GM18868 (cell line): ENCODE measurements at regions not wholly inside any gene's neighbourhood (a gene's known extent, or its start where the extent isn't known, plus 50 kb on each side); places are given as distances from the start of the nearest gene placed in this dataset.
"Not testable (repeated sequence)": the region's sequence is repeated elsewhere in the genome, so short reads cannot be mapped to it uniquely, and the experiment has no call there.

Source experiments
- ATAC-seq: cut with Tn5 transposase; IDR thresholded peaks from one replicate; pipeline ENCODE4 v1.9.1; 2021; ENCODE audit warnings: mild to moderate bottlenecking, moderate library complexity; ENCODE audit not compliant: unreplicated experiment

GRCh38 chr20:12857643-12858042 lies 151.1 kb upstream of the SPTLC3 start:
- not testable (repeated sequence) for ATAC-seq

DNA sequence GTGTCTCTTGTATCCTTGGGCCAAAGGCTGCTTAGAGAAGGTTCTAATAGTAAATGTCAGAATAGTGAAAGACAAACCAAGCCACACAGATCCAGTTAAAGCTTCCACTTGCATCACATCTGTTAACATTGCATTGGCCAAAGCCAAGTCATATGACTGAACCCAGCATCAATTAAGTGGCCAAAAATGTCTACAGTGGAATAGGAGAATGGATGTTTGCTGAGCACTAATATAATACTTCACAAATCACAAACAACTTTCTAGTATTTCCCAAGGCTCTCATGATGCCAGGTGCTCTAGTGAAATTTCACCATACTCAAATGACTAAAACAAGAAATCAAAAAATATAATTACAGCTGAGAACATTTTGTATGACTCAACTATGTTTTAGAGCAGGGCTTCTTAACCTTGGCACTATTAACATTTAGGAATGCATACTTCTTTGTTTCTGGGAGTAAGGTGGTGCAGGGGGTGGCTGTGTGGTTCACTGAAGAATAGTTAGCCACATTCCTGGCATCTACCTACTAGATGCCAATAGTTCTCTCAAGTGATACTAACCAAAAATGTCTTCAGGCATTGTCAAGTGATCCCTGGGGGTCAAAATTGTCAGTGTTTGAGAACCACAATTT lies 148.0 kb upstream of the SPTLC3 start:
- no peak for ATAC-seq

DNA sequence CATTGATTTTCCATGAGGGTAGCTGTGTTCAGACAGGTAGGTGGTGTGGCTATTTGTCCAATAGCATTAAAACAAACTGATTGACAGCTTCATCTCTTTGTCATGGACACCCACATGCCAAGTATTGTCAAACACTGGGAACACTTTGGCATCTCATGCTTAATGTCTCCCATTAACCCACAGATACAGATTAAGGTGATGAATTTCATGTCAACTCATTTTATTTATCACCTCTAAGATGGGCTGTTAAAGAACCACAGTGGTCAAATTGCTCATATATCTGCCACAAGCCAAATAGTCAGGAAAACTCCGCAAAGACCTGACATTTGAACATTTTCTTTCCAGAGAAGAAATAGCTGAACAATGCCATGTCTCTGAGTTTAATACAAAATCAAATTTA lies 139.1 kb upstream of the SPTLC3 start:
- ATAC-seq = no peak

GRCh38 chr20:12870588-12870987 lies 138.2 kb upstream of the SPTLC3 start:
- ATAC-seq = no peak

DNA sequence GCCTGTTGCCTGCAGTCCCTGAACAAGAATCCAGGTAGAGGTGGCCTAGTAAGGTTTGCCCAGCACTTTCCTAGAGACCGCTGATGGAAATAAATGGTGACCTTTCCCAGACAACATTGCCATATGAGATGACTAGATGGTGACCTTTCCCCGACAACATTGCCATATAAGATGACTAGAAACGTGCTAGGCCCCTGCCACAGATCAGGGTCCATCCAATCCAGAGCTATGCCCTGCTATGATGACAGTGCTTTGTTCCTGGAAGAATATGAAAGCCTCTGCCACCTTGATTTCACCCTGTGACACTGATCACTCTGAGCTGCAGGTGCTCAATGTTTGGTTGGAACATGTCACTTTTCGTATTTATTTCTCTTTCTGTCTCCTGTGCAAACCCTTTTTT lies 133.8 kb upstream of the SPTLC3 start:
- ATAC-seq = no peak

DNA sequence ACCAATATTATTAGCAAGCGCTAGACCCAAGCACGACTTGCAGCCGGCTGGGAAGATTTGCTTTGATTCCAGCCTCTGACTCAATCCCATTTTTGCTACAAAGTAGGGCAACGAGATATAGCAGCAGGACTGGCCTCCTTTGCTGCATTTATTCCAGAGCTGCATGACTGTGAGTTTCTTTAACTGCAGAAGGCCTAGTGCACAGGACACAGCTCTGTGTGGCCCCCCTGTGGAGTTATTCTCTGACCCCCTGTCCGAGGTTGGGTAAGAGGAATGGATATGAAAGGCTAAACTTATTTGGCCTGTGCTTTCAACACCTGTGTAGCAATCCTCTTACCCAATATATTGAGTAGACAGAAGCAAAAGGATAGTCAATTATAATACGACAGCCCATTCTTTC lies 133.3 kb upstream of the SPTLC3 start:
- no peak for ATAC-seq

- ATAC-seq = no peak
Observed at GRCh38 chr20:12882832-12883506, 125.8 kb upstream of the SPTLC3 start.

DNA sequence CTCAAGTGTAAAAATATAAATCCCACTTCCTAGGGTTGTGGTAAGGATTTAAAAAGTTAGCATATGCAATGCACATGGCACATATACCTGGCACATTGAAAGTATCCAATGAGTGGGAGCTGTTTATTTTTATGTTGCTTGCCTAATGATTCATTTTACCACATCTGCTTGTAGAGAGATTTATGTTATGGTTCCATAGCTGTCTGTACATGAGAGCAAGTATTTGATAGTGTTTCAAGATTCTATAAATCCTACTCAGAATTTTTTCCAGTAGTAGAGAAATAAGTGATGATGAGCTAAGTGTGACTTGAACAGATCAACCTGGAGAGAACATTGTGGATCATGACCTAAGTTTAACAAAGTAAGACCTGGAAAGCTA lies 125.3 kb upstream of the SPTLC3 start:
- no peak for ATAC-seq

DNA sequence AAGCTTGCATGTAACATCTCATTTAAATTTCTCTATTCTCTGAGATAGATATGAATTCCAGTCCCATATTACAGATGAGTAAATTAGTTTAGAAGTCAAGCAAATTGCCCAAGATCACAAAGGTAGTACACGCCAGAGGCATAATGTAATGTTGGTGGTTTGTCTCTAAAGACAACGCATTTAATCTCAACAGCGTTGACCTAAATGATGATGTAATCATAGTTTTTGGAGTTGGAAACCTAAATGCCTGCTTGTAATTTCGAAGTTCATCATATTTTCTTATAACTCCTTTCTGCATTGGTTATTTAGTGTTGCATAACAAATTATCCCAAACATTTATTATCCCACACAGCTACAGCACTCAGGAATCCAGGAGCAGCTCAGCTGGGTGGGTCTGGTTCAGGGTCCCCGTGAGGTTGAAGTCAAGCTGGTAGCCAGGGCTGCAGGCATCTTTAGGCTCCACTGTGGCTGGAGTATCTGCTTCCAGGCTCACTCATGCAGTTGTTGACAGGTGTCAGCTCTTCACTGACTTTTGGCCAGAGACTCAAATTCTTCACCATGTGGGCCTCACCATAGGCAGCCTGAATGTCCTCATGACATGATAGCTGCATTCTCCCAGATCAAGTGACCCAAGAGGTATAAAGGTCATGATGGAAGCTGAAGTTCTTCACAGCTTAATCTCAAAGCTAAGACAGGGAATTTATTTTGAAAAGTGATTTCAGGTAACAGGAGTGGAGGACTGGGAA lies 122.0 kb upstream of the SPTLC3 start:
- ATAC-seq = no peak

DNA sequence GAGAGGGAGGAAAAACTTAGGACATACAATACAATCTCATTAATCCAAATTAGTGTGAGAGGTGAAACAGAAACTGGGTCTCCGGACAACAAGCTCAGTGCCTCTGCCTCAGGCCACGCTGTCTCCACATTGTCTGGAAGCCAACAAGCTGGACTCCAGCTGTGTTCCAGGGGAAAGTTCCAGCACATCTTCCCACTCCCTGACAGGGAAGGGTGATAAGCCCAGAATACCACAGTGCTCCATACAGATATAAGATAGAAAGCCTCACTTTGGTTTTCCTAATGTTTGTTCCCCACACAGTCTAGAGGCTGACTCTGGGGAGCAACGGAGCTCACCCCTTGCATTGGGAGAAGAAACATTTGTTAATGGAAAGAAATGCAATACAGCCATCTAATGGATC lies 117.1 kb upstream of the SPTLC3 start:
- ATAC-seq = no peak

DNA sequence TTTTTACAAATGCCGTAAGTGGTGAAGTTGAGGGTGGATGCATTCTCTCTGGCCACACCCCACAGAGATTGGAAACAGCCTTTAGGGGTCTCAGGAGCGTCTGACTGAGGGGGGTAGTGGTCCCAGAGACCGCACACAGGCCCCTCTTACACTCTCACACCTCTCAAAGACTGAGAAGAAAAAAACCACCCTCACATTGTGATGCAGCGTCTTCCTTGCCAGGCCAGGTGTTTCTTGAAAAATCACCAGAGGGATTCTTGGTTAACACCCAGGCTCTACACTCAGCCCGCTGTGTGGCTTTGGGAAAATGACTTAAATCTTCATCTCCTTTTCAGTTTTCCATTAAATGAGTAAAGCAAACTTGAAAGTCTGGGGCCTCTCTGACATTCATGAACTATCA lies 115.8 kb upstream of the SPTLC3 start:
- no peak for ATAC-seq

GRCh38 chr20:12893653-12894052 lies 115.1 kb upstream of the SPTLC3 start:
- no peak for ATAC-seq

DNA sequence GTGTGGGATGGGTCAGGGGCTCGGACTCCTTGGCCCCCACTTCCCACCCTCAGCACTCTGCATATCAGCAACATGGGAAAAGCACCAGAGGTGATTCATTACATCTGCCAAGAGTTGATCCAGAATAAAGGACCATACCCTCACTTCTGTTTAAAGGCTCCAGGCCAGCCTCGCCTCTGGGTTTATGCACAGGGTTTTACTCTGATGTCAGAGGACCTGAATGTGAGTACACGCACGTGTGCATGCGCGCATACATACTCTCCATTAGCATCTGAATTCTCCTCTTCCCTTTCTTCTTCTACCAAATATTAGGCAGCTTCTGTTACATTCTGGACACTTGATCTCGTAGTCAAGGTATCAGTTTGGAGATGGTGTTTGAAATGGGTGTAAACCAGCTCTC lies 114.7 kb upstream of the SPTLC3 start:
- no peak for ATAC-seq

DNA sequence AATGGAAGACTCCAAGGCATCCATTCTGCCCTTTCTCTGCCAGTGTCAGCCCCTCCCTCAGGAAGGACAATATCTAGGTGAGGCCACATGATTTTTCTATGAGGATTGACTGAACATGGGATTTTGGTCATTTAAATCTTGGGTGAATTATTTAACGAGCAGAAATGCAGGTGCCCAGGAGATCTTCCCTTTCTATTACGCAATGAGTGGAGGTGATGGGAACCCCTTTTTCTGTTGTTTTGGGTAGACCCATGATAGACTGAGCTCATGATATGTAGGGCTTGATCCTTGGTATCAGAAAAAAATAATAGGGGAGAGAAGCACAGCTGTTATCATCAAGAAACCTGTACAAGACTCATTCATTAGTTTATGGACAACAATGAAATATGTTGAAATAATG lies 112.6 kb upstream of the SPTLC3 start:
- no peak for ATAC-seq

DNA sequence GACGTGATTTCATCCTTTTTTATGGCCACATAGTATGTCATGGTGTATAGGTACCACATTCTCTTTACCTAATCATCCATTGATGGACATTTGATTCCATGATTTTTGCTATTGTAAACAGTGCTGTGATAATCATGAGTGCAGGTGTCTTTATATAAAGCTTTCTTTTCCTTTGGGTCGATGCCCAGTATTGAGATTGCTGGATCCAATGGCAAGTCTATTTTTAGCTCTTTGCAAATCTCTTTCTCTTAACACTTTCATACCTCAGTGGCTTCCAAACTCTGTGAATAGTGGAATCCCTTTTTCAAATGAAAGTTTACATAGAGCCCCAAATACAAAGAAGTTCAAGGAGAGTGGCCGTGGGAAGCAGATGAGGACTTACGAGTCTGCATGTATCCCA lies 105.8 kb upstream of the SPTLC3 start:
- ATAC-seq = no peak

DNA sequence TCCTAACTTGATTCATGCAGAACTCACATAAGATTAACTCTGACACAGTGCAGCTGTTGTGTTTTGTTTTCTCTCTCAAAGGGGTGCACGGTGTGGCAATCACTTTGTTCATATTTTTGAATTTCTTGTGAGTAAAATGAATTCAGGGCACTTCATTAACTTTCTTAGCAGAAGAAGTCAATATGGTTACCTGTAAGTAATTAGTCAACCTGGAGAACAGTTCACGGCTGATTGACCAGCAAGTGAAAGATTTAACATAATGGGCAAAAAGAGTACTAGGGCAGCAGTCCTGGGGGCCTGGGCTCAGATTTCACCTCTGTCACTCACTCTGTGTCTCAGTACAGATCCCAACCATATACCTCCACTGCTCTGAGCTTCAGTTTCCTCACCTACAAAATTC lies 102.4 kb upstream of the SPTLC3 start:
- no peak for ATAC-seq

DNA sequence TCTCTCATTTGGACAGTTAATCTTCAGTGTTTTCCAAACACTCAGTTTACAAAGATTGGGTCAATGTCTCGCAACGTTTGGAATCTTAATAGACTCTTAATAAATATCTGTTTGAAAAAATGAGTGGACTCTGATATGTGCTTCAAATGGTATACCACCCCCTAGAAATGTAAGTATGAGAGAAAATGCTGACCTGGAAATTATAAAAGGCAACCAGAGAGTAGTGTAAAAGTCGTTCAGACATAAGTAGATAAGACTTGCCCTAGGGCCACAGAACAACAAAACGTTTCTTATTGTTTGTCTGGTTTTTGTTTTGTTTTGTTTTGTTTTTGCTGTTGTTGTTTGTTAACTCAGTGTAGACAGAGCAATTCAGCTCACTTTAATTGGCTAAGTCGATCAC lies 97.4 kb upstream of the SPTLC3 start:
- ATAC-seq = no peak

GRCh38 chr20:12913781-12914443 lies 94.9 kb upstream of the SPTLC3 start:
- no peak for ATAC-seq

- no peak for ATAC-seq
Observed at GRCh38 chr20:12914804-12915203, 94.0 kb upstream of the SPTLC3 start.

DNA sequence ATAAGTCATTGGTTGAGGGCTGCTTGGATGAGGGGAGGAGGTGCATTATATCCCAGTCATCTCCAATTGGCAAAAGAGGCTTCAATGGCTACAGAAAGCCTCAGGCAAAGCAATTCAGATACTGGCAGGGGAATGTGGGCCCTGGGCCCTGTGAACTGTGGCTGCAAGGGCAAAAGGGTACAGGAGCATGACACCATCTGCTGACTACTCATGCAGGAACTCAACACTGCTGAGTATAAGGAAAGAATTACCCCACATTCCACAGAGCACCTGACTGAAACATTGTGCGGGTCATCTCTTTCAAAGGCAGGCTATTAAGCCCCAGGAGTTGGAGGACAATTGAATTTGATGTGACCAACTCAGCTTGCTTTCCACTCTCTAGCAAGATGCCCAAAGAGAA lies 92.1 kb upstream of the SPTLC3 start:
- ATAC-seq = no peak

- no peak for ATAC-seq
Observed at GRCh38 chr20:12924126-12924525, 84.6 kb upstream of the SPTLC3 start.
